Liver (tissue), 3 donors: ENCODE measurements at regions not wholly inside any gene's neighbourhood (a gene's known extent, or its start where the extent isn't known, plus 50 kb on each side); places are given as distances from the start of the nearest gene placed in this dataset.

Experiments
- CTCF ChIP-seq: fragments of 150-350 bp; IDR thresholded peaks from 2 replicates; pipeline ENCODE4 v1.5.1; 2017; ENCODE audit warnings: improper control_type of control experiment, low read depth, low read length; ENCODE audit not compliant: missing input control
- EGR1 ChIP-seq, 2 donors: IDR thresholded peaks; 2 replicates each; pipeline ENCODE4 v1.6.1; 2016 to 2018; ENCODE audit warnings: antibody characterized with exemption in 2 of 2, low read depth in 2 of 2
- FOXA1 ChIP-seq: IDR thresholded peaks from 2 replicates; pipeline ENCODE4 v1.6.1; 2016; ENCODE audit warnings: antibody characterized with exemption
- GABPA ChIP-seq, 2 donors: IDR thresholded peaks in 1 of 2; conservative IDR thresholded peaks in 1 of 2; 2 replicates each; pipeline ENCODE4 v1.6.1; 2016; ENCODE audit warnings: antibody characterized with exemption in 2 of 2, mild to moderate bottlenecking in 1 of 2, moderate library complexity in 1 of 2
- HNF4G ChIP-seq: IDR thresholded peaks from 2 replicates; pipeline ENCODE4 v1.6.1; 2016; ENCODE audit warnings: antibody characterized with exemption
- JUND ChIP-seq, 2 donors: IDR thresholded peaks; 2 replicates each; pipeline ENCODE4 v1.6.1; 2016; ENCODE audit warnings: antibody characterized with exemption in 2 of 2
- RAD21 ChIP-seq, 2 donors: IDR thresholded peaks; 2 replicates each; pipeline ENCODE4 v1.6.1; 2016; ENCODE audit warnings: antibody characterized with exemption in 2 of 2, mild to moderate bottlenecking in 2 of 2
- REST ChIP-seq: IDR thresholded peaks from 2 replicates; pipeline ENCODE4 v1.6.1; 2016; ENCODE audit warnings: antibody characterized with exemption, mild to moderate bottlenecking
- SP1 ChIP-seq: IDR thresholded peaks from 2 replicates; pipeline ENCODE4 v1.6.1; 2018; ENCODE audit warnings: antibody characterized with exemption, mild to moderate bottlenecking
- TAF1 ChIP-seq: conservative IDR thresholded peaks from 2 replicates; pipeline ENCODE4 v1.6.1; 2016; ENCODE audit warnings: antibody characterized with exemption, mild to moderate bottlenecking
- YY1 ChIP-seq: IDR thresholded peaks from 2 replicates; pipeline ENCODE4 v1.6.1; 2016; ENCODE audit warnings: antibody characterized with exemption, mild to moderate bottlenecking
- ZBTB33 ChIP-seq: IDR thresholded peaks from 2 replicates; pipeline ENCODE4 v1.6.1; 2016; ENCODE audit warnings: antibody characterized with exemption
- TF ChIP-seq, protein P1 (sequence below): IDR thresholded peaks from 2 replicates; pipeline ENCODE4 v1.6.1; 2016; ENCODE audit warnings: antibody characterized with exemption
- donor health status: healthy.
- donor health status: healthy.

- no peak for TF ChIP-seq CTCF
- no peak for TF ChIP-seq YY1
- TF ChIP-seq ZBTB33 = no peak
- no peak for TF ChIP-seq FOXA1
- TF ChIP-seq GABPA (IDR thresholded peaks at IDR 0.05 in 1 of 2, conservative IDR thresholded peaks at IDR 0.05 in 1 of 2) = no peak
- TF ChIP-seq JUND (IDR thresholded peaks at IDR 0.05) = no peak
- no peak for TF ChIP-seq TAF1
- TF ChIP-seq, protein P1, sequence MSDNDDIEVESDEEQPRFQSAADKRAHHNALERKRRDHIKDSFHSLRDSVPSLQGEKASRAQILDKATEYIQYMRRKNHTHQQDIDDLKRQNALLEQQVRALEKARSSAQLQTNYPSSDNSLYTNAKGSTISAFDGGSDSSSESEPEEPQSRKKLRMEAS = no peak
- no peak for TF ChIP-seq REST
- no peak for TF ChIP-seq HNF4G
- no peak for TF ChIP-seq EGR1 (IDR thresholded peaks at IDR 0.05; ENCODE audit: low read depth in 2 of 2)
- no peak for TF ChIP-seq RAD21 (IDR thresholded peaks at IDR 0.05)
- no peak for TF ChIP-seq SP1
Measured at GRCh38 chr10:123484722-123485121, 181.4 kb upstream of the GPR26 start.
